22Rv1 (cell line): ENCODE measurements at regions not wholly inside any gene's neighbourhood (a gene's known extent, or its start where the extent isn't known, plus 50 kb on each side); places are given as distances from the start of the nearest gene placed in this dataset.

Experiments used
- H3K27ac ChIP-seq: fragments of 450-650 bp; 2 replicates; pipeline ENCODE4 v1.5.1; 2017
- CTCF ChIP-seq: fragments of 450-650 bp; IDR thresholded peaks from 2 replicates; pipeline ENCODE4 v1.5.1; 2017; ENCODE audit warnings: mild to moderate bottlenecking
- ZFX ChIP-seq: fragments of 450-650 bp; IDR thresholded peaks from 2 replicates; pipeline ENCODE4 v1.6.1; 2017; ENCODE audit warnings: antibody characterized with exemption, borderline replicate concordance

GRCh38 chr2:18891600-18892345 lies 302.4 kb upstream of the NT5C1B start:
- no peak overlapping the region for H3K27ac ChIP-seq
- no peak for TF ChIP-seq CTCF
- TF ChIP-seq ZFX: no peak

- TF ChIP-seq ZFX: no peak
- no peak overlapping the region for H3K27ac ChIP-seq
Observed at GRCh38 chr2:18889565-18890332, 300.4 kb upstream of the NT5C1B start.

DNA sequence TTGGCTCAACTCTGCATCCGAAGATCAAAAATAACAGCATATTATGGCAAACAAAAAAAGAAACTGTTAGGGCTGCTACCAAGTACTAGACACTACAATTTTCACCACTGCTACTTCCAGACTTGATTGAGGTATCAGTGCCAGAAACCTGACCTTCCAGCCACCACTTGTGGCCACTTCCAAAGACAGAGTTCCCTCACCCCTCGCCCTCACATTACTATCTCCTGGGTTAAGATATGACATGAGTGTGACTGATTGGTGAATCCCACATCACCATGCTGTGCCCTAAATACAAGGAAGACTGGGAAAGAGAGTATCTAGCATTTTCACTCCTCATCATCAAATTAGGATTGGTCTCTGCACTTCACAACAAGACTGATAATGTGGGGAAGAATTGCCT lies 296.1 kb upstream of the NT5C1B start:
- H3K27ac ChIP-seq: no peak overlapping the region
- TF ChIP-seq CTCF (no peak), ZFX (no peak)

- no peak overlapping the region for H3K27ac ChIP-seq
Observed at GRCh38 chr2:18883616-18884456, 294.5 kb upstream of the NT5C1B start.

DNA sequence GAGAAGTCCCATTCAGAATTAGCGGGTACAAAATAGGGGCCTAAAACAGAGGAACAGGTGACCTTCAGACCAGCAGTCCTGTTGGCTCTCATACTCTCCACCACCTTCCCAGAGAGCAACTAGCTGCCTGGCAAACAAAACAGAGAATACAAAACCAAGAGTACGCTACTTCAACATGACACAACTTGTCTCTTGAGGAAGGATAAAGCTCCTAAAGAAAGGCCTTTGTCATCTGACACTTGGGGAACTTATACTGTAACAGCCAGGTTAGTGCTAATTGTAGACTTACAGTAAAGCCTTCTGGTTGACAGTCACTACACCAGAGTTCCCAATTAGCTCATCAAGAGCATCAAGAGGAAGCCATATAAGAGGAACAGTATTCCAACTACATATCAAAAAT lies 282.1 kb upstream of the NT5C1B start:
- TF ChIP-seq CTCF (no peak), ZFX (no peak)
- no peak overlapping the region for H3K27ac ChIP-seq

More at GRCh38 chr2:18883616-18884456, 294.5 kb upstream of the NT5C1B start:
- TF ChIP-seq CTCF (peak; percentile 57), ZFX (no peak)

GRCh38 chr2:18870307-18870706 lies 280.9 kb upstream of the NT5C1B start:
- H3K27ac ChIP-seq: no peak overlapping the region
- no peak for TF ChIP-seq CTCF
- TF ChIP-seq ZFX: no peak

DNA sequence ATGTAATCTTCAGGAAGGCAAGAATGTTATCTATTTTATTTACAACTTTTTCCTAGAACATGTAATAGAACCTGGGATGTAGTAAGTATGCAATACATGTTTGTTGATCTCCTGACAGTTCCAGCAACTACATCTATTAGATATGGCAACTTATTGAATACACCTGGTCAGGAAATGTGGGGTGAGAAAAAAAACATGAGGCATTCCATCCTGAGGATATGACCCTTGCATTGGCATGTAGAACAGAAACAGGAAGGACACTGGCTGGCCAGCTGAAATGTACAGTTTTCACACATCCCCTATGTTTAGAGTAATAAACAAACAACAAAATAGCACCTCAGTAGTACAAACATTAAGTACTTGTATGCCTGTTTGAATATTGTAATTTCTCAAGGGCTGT lies 272.6 kb upstream of the NT5C1B start:
- no peak overlapping the region for H3K27ac ChIP-seq
- TF ChIP-seq ZFX: no peak
- no peak for TF ChIP-seq CTCF
